Activated CD4-positive, alpha-beta T cell treated with anti-CD3 and anti-CD28 coated beads, Interleukin-2, amount 10 ng/mL, durations not matched to agents 24 days and 14 days (primary cell): ENCODE measurements at regions not wholly inside any gene's neighbourhood (a gene's known extent, or its start where the extent isn't known, plus 50 kb on each side); places are given as distances from the start of the nearest gene placed in this dataset.

Experiments used
- DNase-seq: peaks from one replicate; pipeline ENCODE4 v3.0.0; 2022
- H3K27ac Mint-ChIP-seq: one replicate; pipeline ENCODE4 v1.8.0; 2022; ENCODE audit warnings: mild to moderate bottlenecking, mixed read lengths
- H3K27me3 Mint-ChIP-seq: one replicate; pipeline ENCODE4 v1.8.0; 2022; ENCODE audit warnings: mixed read lengths
- H3K36me3 Mint-ChIP-seq: one replicate; pipeline ENCODE4 v1.8.0; 2022; ENCODE audit warnings: low read depth, mild to moderate bottlenecking, mixed read lengths
- H3K4me1 Mint-ChIP-seq: one replicate; pipeline ENCODE4 v1.8.0; 2021; ENCODE audit warnings: mixed read lengths
- H3K4me3 Mint-ChIP-seq: one replicate; pipeline ENCODE4 v1.8.0; 2022; ENCODE audit warnings: mild to moderate bottlenecking, moderate library complexity, mixed read lengths
- H3K9me3 Mint-ChIP-seq: one replicate; pipeline ENCODE4 v1.8.0; 2021; ENCODE audit warnings: mixed read lengths
- intact Hi-C: fragments of 100-400 bp; cut with micrococcal nuclease; formaldehyde crosslinking; loops from one replicate; pipeline ENCODE4 v1.15.1; 2023

DNA sequence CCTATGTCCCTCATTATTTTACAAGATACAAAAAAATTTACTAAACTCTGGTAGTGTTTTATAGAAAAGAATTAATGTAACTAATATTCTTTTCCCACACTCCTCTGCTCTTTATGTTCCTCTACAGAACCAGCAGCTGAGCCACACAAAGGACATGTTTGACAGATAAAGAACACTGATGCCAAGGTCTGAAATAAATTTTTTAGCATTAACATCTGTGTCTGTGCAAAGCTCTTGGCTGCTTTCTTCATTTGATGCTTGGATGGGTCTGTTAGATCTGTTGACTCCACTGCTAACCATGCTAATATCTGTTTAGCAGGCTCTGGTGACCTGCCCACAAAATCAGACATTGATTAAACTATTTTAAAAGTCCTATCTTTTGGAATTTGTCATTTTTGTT is 2363.8 kb downstream of the PCDH9 start:
- H3K4me1 Mint-ChIP-seq, result no peaks in the 10 kb centered on the region
- H3K4me3 Mint-ChIP-seq, result no peak overlapping the region
- H3K27ac Mint-ChIP-seq, result no peak overlapping the region
- no peaks in the 10 kb centered on the region for H3K27me3 Mint-ChIP-seq
- H3K36me3 Mint-ChIP-seq, result no peaks in the 10 kb centered on the region
- H3K9me3 Mint-ChIP-seq, result peaks cover 6% of the 10 kb centered on the region
- intact Hi-C loops, result no loop called here
- DNase-seq, result no peak

DNA sequence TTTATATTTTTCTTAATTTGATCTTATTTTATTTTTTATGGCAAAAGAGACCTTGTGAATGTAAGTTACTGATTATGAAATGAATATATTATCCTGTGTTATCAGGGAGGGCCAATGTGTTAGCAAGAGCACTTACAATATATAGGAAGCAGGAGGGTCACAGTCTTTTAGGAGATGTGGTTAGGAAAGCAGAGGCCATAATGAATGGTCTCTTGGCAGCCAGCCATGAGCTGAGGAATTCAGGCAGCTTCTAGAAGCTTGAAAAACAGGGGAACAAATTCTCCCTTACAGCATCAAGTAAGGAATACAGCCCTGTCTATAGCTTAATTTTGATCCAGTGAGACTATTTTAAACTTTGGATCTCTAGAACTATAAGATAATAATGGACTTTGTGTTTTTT is 2374.6 kb downstream of the PCDH9 start:
- Mint-ChIP-seq H3K4me1 (no peaks in the 10 kb centered on the region), H3K36me3 (no peaks in the 10 kb centered on the region), H3K4me3 (no peak overlapping the region), H3K9me3 (peaks cover 5% of the 10 kb centered on the region), H3K27ac (no peak overlapping the region), H3K27me3 (no peaks in the 10 kb centered on the region)
- intact Hi-C loops, result no loop called here
- DNase-seq, result no peak

DNA sequence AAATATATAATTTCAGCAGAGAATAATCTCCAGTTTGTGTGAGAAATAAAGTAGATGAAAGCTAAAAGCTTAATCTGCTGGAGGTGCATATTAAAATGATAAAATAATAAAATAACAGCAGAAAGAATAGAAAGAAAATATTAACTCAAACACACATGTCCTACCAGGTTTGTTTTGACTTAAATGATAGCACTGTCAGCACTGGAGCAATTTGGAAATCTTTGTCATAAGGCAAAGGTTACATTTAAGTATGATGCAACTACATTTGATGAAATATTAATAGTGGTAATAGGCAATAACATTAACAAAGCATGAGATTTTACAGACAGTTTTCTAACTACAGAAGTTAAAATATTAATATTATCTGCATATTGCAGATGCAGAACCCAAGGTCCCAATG is 2380.1 kb downstream of the PCDH9 start:
- DNase-seq, result no peak
- no peak overlapping the region for H3K4me3 Mint-ChIP-seq
- no peak overlapping the region for H3K27ac Mint-ChIP-seq
- intact Hi-C loops, result no loop called here
- H3K4me1 Mint-ChIP-seq, result no peaks in the 10 kb centered on the region
- H3K27me3 Mint-ChIP-seq, result no peaks in the 10 kb centered on the region
- no peaks in the 10 kb centered on the region for H3K9me3 Mint-ChIP-seq
- H3K36me3 Mint-ChIP-seq, result no peaks in the 10 kb centered on the region

DNA sequence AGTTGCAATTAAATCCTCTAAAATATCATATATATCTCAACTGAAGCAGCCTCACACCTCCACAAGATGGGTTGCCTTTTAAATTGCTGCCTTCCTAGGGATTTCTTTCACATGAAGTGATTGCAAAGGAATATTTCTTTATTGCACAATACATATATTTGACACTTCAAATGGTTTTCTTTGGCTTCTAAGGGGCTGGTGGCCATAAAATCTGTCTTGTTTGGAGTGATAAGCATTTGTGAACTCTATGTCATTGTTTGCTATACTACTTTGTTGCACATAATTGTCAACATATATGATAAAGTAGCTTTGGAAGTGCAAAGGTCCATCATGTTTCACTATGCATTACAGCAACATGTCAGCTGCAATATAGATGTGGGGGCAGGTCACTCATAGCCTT is 2380.9 kb downstream of the PCDH9 start:
- intact Hi-C loops, result no loop called here
- Mint-ChIP-seq H3K9me3 (no peaks in the 10 kb centered on the region), H3K27ac (no peak overlapping the region), H3K27me3 (no peaks in the 10 kb centered on the region), H3K36me3 (no peaks in the 10 kb centered on the region), H3K4me1 (no peaks in the 10 kb centered on the region), H3K4me3 (no peak overlapping the region)
- no peak for DNase-seq

DNA sequence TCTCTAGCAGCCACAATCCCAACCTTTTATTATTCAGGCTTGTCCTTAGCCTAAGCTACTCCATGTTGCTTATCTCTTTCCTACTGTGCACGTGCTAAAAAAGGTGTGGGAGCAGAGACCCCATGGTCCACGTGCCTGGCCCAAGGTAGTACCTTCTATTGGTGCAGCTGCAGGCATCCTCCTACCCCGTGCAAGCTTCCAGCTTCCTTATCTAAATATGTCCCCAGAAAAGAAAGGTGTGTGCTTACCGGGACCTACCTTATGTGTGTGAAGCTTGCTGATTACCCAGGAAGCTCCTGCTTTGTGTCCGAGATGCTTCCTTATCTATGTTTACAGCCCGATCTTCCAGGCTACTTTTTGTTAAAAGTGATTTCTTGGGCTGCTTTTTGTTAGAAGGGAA is 2382.4 kb downstream of the PCDH9 start:
- Mint-ChIP-seq H3K27me3 (no peaks in the 10 kb centered on the region), H3K27ac (no peak overlapping the region), H3K4me1 (no peaks in the 10 kb centered on the region), H3K4me3 (no peak overlapping the region), H3K9me3 (no peaks in the 10 kb centered on the region), H3K36me3 (no peaks in the 10 kb centered on the region)
- no peak for DNase-seq
- intact Hi-C loops, result no loop called here

DNA sequence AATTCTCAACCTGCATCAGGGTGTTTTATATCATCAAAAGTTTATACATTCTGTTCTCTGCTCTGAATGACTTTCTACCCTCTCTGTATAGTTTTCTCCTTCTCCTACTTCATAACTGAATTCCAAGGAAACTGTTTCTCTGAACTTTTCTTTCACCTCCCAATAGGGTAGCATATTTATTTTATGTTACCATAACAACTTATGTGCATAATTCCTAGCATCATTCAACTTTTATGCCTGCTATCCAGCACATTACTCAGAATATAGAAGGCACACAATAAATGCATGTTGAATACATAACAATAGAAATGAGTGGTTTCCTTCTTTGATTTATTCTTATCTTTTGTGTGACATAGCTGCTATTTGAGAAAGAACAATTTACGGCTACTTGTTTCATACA is 2385.0 kb downstream of the PCDH9 start:
- Mint-ChIP-seq H3K4me1 (no peaks in the 10 kb centered on the region), H3K36me3 (no peaks in the 10 kb centered on the region), H3K27me3 (no peaks in the 10 kb centered on the region), H3K4me3 (no peak overlapping the region), H3K9me3 (no peaks in the 10 kb centered on the region), H3K27ac (no peak overlapping the region)
- DNase-seq, result no peak
- intact Hi-C loops, result no loop called here

DNA sequence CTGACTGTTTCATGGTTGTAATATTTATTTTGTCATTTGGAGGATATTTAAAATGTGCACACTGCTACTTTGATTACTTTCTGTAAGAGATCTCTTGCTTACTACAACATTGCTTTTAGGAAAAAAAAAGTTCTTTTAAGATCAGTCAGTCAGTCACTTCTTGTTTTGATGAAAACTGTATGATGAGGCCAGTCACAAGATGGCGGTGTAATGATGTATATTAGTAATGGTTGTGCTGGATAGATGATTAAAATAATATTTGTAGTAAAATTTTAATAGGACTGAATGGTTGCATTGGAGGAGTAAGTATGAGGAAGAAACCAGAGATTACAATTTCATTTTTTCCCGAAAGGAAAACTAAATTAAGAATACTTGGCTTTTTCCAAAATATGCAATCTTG is 2411.1 kb downstream of the PCDH9 start:
- Mint-ChIP-seq H3K27me3 (no peaks in the 10 kb centered on the region), H3K27ac (no peak overlapping the region), H3K9me3 (no peaks in the 10 kb centered on the region), H3K4me1 (no peaks in the 10 kb centered on the region), H3K36me3 (no peaks in the 10 kb centered on the region), H3K4me3 (no peak overlapping the region)
- no peak for DNase-seq
- intact Hi-C loops, result no loop called here

DNA sequence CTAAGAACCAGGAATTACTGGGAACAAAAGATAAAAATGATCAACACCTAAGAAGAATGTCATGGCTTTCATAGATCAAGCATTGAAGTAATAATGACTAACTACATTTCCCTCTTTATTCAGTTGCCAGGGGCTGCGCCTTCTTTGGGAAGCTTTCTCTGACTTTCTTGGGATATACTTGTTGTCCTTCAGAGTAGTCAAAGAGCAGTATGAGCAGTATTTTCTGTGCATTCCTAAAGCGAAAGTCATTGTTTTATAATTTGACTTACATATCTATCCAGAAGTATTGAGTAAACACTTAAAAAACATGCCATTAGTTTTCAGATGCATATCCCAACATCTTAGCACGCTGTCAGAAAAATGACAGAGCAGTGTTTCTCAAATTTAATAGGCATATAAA is 2412.4 kb downstream of the PCDH9 start:
- DNase-seq, result no peak
- Mint-ChIP-seq H3K4me1 (no peaks in the 10 kb centered on the region), H3K36me3 (no peaks in the 10 kb centered on the region), H3K27ac (no peak overlapping the region), H3K9me3 (no peaks in the 10 kb centered on the region), H3K27me3 (no peaks in the 10 kb centered on the region), H3K4me3 (no peak overlapping the region)
- intact Hi-C loops, result no loop called here

DNA sequence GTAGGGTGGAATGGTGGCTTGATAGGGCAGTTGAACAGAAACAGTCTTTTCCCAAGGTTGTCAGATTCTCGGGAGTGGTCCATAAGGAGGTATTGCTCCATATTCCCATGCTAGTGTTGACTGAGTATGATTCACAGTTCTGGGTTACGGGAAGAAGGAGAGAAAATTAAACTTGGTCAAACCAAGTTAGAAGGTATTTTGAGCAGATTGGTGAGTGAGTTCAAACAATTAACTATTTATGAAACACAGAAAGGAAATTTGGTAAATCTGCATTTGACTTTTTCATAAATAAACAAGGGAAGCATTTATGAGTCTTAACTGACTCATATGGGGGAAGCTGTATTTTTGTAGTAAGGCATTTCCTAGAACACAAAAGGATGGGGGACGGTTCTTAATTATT is 2419.4 kb downstream of the PCDH9 start:
- Mint-ChIP-seq H3K4me3 (no peak overlapping the region), H3K36me3 (no peaks in the 10 kb centered on the region), H3K4me1 (no peaks in the 10 kb centered on the region), H3K27me3 (no peaks in the 10 kb centered on the region), H3K27ac (no peak overlapping the region), H3K9me3 (peaks cover 3% of the 10 kb centered on the region)
- intact Hi-C loops, result no loop called here
- no peak for DNase-seq

DNA sequence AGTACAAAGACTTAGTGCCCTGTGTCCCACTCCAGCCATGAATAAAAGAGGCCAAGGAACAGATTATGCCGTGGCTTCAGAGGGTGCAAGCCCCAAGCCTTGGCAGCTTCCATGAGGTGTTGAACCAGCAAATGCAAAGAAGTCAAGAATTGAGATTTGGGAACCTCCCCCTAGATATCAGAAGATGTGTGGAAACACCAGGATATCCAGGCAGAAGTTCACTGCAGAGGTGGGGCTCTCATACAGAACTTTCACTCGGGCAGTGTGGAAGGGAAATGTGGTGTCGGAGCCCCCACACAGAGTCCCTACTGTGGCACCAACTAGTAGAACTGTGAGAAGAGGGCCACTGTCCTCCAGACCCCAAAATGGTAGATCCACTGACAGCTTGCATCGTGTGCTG is 2421.4 kb downstream of the PCDH9 start:
- peaks cover 3% of the 10 kb centered on the region for H3K9me3 Mint-ChIP-seq
- intact Hi-C loops, result no loop called here
- H3K27me3 Mint-ChIP-seq, result no peaks in the 10 kb centered on the region
- H3K36me3 Mint-ChIP-seq, result no peaks in the 10 kb centered on the region
- H3K4me3 Mint-ChIP-seq, result no peak overlapping the region
- no peak overlapping the region for H3K27ac Mint-ChIP-seq
- H3K4me1 Mint-ChIP-seq, result no peaks in the 10 kb centered on the region
- no peak for DNase-seq

DNA sequence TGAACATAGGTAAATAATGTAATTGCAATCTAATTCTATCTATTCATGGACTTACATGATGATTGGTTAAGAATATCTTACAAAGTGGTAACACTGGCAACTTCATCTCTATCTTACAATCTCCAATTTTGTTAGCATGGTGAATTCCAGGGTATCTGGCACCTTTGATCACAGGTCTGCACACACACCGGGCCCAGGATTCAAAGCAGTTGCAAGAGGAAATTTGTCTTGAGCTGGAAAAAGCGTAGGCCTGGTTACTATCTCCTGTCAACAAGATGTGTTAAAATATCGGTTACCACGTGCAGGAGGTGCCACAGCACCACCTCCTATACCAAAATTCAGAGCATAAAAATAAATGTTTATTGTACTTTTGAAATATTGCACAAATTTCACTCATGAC is 2428.4 kb downstream of the PCDH9 start:
- Mint-ChIP-seq H3K4me1 (no peaks in the 10 kb centered on the region), H3K36me3 (no peaks in the 10 kb centered on the region), H3K4me3 (no peak overlapping the region), H3K27me3 (no peaks in the 10 kb centered on the region), H3K27ac (no peak overlapping the region), H3K9me3 (peaks cover 4% of the 10 kb centered on the region)
- no peak for DNase-seq
- intact Hi-C loops, result no loop called here

DNA sequence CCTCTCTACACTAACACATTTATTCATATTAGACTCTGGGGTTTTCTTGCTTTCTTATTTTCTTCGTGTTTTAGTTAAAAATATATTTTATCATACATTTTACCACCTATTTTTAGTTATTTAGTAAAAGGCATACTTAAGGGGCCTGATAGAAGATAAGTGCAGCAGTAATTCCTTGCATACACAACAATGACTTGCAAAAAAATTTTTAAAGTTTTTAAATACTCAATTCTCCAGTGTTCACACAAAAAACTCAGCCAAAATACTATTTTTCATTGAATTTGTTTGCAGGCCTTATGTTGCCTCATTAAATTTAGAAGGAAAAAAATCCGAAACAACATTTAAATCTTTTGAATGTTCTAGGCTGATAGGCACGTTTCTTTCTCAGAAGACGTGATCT is 2431.7 kb downstream of the PCDH9 start:
- DNase-seq, result no peak
- no peak overlapping the region for H3K4me3 Mint-ChIP-seq
- H3K27me3 Mint-ChIP-seq, result no peaks in the 10 kb centered on the region
- no peaks in the 10 kb centered on the region for H3K4me1 Mint-ChIP-seq
- peaks cover 4% of the 10 kb centered on the region for H3K9me3 Mint-ChIP-seq
- H3K36me3 Mint-ChIP-seq, result no peaks in the 10 kb centered on the region
- intact Hi-C loops, result no loop called here
- H3K27ac Mint-ChIP-seq, result no peak overlapping the region

DNA sequence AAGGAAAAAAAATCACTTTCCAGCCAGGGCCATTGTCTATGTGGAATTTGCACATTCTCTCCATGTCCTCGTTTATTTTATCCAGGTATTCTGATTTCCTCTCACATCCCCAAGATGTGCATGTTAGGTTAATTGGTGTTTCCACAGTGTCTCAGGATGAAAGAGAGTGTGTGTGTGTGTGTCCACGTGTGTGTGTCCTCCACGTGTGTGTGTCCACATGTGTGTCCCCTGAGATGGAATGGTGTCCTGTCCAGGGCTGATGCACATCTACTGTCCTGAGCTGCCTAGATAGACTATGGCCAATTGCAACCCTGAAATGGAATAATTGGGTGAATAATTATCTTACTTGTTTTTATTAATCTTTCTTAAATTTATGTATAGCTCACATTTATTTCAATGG is 2436.5 kb downstream of the PCDH9 start:
- H3K9me3 Mint-ChIP-seq, result peaks cover 19% of the 10 kb centered on the region

DNA sequence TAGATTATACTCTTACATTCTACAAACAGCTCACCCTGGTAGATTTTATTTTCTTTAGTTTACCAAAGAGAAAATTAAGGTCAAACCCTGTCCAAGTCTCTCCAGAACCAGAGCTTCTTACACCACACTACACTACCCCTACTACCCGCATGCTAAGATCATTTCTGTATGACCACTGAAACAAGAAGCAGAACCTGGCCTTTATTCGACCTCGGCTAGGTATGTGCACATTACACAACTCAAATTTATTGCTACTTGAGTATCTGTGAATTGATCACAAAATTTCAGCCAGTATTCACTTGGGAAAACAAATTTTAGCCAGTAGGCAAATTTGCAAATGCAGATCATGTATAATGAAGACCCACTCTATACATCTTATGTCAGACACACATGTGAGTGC is 2437.0 kb downstream of the PCDH9 start:
- Mint-ChIP-seq H3K27ac (no peak overlapping the region), H3K4me1 (no peaks in the 10 kb centered on the region), H3K36me3 (no peaks in the 10 kb centered on the region), H3K9me3 (peaks cover 19% of the 10 kb centered on the region), H3K27me3 (no peaks in the 10 kb centered on the region), H3K4me3 (no peak overlapping the region)
- intact Hi-C loops, result no loop called here
- DNase-seq, result no peak

More for the DNA sequence above, 2436.5 kb downstream of the PCDH9 start:
- intact Hi-C loops, result no loop called here
- Mint-ChIP-seq H3K27me3 (no peaks in the 10 kb centered on the region), H3K4me3 (no peak overlapping the region), H3K4me1 (no peaks in the 10 kb centered on the region), H3K36me3 (no peaks in the 10 kb centered on the region), H3K27ac (no peak overlapping the region)
- no peak for DNase-seq

DNA sequence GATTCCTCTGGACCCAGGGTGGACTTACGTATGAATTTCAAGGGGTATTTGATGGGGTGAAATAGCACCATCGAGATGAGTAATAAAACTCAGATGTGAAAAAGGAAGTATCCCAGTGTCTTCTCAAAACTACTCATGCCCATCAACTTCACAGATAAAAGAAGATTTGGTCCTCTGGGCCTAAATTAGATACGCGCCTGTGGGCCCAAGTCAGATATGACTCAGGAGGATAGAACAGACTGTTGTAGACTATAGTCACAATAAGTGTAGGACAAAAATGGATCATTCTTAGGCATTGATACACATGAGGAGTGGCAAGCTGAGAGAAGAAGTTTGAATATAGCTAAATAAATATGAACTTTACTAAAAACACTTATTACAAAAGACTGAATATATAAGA is 2438.8 kb downstream of the PCDH9 start:
- no peaks in the 10 kb centered on the region for H3K4me1 Mint-ChIP-seq

DNA sequence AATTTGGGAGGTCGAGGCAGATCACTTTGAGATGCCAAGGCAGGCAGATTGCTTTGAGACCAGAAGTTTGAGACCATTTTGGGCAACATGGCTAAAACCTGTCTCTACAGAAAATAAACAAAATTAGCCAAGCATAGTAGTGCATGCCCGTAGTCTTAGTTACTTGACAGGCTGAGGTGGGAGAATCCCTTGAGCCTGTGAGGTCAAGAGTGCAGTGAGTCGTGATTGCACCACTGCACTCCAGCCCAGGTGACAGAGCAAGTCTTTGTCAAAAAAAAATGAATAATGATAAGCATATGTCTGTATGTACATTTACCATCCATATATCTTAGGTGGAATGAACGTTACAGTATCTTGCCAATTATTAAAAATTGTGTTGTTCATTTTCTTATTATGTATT is 2447.7 kb downstream of the PCDH9 start:
- intact Hi-C loops, result no loop called here
- Mint-ChIP-seq H3K27me3 (no peaks in the 10 kb centered on the region), H3K36me3 (no peaks in the 10 kb centered on the region), H3K4me3 (no peak overlapping the region), H3K4me1 (no peaks in the 10 kb centered on the region), H3K27ac (no peak overlapping the region), H3K9me3 (no peaks in the 10 kb centered on the region)
- DNase-seq, result no peak

More for the DNA sequence above, 2438.8 kb downstream of the PCDH9 start:
- H3K27ac Mint-ChIP-seq, result no peak overlapping the region
- intact Hi-C loops, result no loop called here
- no peaks in the 10 kb centered on the region for H3K36me3 Mint-ChIP-seq
- peaks cover 15% of the 10 kb centered on the region for H3K9me3 Mint-ChIP-seq
- DNase-seq, result no peak
- H3K27me3 Mint-ChIP-seq, result no peaks in the 10 kb centered on the region
- H3K4me3 Mint-ChIP-seq, result no peak overlapping the region
